ENCODE measurements at regions not wholly inside any gene's neighbourhood (a gene's known extent, or its start where the extent isn't known, plus 50 kb on each side); places are given as distances from the start of the nearest gene placed in this dataset.
A peak's percentile ranks its signal among the peaks of the same experiment; 100 is the strongest.
"Not testable (repeated sequence)": the region's sequence is repeated elsewhere in the genome, so short reads cannot be mapped to it uniquely, and the experiment has no call there.

DNA sequence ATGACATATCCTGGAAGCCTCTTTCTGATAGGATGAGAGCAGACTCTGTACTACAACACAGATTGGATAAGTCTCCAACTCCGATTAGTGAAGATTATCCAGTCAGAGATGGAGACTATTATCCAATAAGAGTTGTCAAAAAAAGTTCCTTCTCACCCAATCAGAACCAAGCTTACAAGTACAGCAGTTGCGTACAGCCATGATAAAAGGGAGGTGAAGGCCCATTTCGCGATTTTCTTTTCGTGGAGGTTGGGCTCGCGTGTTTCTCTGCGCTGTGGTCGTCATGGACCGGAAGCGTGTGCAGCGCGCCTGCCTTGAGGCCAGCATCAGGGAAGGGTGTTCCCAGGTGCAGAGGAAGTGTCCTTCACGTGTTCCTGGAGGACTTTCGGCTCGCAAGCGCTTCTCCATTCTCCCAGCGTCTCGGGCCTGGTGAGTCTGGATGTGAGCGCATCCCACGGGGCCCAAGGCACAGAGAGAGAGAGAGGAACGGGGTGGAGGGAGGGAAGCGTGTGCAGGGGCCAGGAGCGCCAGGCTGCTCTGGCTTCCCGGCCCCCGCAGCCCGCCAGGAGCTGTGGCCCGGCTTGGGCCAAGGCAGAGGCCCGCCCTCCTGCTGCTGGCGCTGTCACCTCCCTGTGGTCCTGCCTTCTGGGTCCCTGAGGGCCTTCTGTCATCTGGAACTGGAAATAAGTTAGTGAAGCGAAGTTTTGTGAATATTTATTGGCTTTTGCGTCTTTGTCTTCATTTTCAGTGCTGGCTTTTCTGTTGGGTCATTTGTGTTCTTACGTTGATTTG lies 53.9 kb downstream of the CDRT15L2 start:
- DNase-seq, result not testable (repeated sequence)

GRCh38 chr17:20640147-20640546 lies 60.6 kb downstream of the CDRT15L2 start:
- DNase-seq, result not testable (repeated sequence)

- DNase-seq, result not testable (repeated sequence)
Measured at GRCh38 chr17:20646661-20647272, 67.2 kb downstream of the CDRT15L2 start.

- not testable (repeated sequence) for DNase-seq
Measured at GRCh38 chr17:20649097-20649767, 69.7 kb downstream of the CDRT15L2 start.

DNA sequence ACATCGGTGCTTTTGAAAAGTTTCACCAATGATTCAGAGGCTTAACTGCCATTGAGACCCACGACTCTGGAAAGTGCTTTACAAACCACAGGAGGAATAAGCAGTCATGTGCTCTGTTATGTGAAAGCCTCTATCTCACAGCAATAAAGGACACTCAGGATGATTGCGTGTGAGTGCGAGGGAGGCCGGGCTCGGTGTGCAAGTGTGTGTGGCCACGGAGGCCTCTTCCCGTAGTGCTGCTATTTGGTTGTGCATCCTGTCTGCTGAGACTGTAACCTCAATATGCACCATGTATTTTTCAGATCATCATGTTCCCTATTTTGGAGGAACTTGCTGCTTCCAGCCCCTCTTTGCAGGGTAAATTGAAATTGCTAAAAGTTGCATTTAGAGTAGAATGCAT lies 71.5 kb downstream of the CDRT15L2 start:
- not testable (repeated sequence) for DNase-seq

- not testable (repeated sequence) for DNase-seq
Measured at GRCh38 chr17:20651736-20652135, 72.2 kb downstream of the CDRT15L2 start.

- DNase-seq, result not testable (repeated sequence)
Measured at GRCh38 chr17:20653391-20653790, 73.9 kb downstream of the CDRT15L2 start.

- not testable (repeated sequence) for DNase-seq
Measured at GRCh38 chr17:20654114-20654513, 74.6 kb downstream of the CDRT15L2 start.

DNA sequence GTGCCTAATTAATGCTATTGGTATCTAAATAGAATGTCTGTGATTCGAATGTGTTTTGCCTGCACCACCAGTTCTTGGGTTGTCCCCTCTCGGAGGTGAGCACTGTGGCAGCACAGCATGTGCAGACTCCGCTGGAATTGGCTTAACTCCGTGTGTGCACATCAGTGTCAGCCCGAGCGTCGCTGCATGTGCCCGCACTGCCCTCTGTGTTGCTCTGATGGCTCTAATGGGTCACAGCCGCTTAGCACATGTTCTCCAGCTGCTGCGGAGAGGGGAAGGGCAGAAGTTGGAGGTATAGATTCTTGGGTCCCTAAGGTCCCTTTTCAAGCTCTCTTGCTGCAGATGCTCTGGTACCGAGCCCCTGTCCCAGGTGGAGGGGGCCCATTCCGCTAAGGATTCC lies 75.1 kb downstream of the CDRT15L2 start:
- DNase-seq, result not testable (repeated sequence)

- DNase-seq, result not testable (repeated sequence)
Measured at GRCh38 chr17:20665103-20665955, 85.8 kb downstream of the CDRT15L2 start.

DNA sequence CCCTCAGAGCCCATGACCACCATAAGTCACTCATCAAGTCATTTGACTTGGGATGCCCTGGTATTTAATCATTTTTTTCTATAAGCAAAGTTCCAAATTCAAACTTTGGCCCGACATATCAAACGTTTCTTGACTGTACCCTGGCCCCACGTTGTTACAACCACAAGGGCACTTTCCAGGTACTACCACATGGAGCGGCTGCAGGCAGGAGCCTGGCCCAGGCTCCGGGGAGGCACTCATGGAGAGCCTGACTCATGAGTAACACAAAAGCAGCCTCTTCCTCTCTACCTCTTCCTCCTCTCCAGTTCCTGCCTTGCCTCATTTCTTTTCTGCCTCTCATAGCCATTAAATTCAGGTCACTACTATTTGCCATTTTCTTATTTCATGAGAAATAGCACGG lies 87.2 kb downstream of the CDRT15L2 start:
- DNase-seq, result not testable (repeated sequence)

GRCh38 chr17:20667712-20668111 lies 88.2 kb downstream of the CDRT15L2 start:
- DNase-seq, result not testable (repeated sequence)

GRCh38 chr17:20668316-20668715 lies 88.8 kb downstream of the CDRT15L2 start:
- not testable (repeated sequence) for DNase-seq

DNA sequence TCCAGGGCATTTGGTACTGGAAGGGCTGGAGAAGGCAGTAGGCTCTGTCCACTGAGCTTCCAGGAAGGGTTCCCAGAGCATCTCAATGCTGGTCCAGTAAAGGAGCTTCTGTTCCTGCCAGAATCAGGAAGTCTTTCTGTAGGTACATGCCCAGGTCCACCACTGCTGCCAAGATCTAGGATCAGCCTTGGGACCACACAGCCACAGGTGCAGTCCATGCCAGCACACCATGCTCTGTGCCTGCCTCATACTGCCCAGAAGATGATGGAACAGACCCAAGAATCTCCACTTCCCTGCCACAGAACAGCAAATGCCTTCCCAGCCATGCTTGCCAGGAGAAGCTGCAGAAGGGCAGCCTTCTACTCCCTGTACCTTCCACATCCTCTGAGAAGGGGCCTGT lies 89.3 kb downstream of the CDRT15L2 start:
- peak in 1 of 14 donors; percentile 8 for DNase-seq

- DNase-seq, result not testable (repeated sequence)
Measured at GRCh38 chr17:20670506-20670905, 91.0 kb downstream of the CDRT15L2 start.

GRCh38 chr17:20674374-20674773 lies 94.8 kb downstream of the CDRT15L2 start:
- not testable (repeated sequence) for DNase-seq

GRCh38 chr17:20675707-20676106 lies 96.2 kb downstream of the CDRT15L2 start:
- not testable (repeated sequence) for DNase-seq

DNA sequence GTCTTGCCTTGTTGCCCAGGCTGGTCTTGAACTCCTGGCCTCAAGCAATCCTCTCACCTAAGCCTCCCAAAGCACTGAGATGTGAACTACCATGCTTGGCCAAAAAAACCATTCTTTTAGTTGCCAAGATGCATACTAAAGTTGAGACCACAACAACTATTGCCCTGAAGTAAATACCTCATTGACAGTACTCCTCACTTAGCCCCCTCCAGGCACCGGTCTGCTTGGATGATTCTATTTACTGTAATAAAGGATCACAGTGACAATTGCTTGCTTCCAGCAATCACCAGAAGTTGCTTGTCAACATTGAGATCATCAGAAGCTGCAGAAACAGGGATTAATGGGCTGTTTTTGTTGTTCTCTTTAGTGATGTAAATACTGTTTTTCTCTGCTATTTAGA lies 97.1 kb downstream of the CDRT15L2 start:
- not testable (repeated sequence) for DNase-seq

- not testable (repeated sequence) for DNase-seq
Measured at GRCh38 chr17:20677469-20677868, 97.9 kb downstream of the CDRT15L2 start.

- DNase-seq, result not testable (repeated sequence)
Measured at GRCh38 chr17:20678424-20678823, 98.9 kb downstream of the CDRT15L2 start.

DNA sequence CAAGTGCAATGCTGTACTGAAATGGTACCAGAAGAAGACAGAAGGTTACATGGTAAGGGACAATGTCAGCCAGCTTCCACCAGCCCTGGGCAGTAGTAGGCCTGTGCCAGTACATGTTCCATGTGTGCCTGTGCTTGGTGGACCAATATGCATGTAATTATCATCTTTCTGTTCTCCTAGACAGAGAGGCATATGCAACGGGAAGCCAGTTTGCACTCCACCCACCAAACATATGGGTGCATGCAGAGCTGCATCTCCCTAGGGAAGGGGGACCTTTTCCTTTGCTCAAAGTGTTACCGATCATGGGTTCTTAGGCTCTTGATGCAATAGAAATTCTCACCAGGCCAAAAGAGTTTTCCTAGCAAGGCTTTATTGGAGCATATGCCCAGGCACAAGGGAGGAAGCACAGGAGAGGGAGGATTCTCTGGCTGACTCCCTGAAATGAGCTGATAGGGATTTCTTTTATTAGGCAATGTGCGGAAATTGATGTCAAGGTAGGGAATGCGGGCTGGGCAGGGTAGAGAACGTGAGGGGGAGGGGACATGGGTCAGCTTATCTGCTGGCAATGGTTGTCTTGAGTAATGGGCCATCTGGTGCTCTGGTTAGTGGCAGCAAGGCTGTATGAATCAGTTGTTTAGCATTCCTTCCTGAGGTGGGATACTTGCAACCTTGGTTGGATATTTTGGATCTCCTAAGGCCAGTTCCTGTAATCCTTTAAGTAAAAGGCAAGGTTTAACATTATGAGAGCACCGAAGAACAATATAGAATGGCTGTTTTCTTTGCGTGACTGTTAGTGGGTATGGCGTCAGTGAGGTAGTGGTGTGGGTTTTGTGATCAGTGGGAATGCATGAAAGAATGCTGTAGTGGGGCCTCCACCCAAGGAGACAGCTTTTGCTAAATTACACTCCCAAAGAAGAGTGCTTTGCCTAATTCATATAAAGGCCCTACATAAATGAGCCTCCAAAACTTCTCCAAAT lies 102.5 kb downstream of the CDRT15L2 start:
- not testable (repeated sequence) for DNase-seq
